ENCODE measurements at regions not wholly inside any gene's neighbourhood (a gene's known extent, or its start where the extent isn't known, plus 50 kb on each side); places are given as distances from the start of the nearest gene placed in this dataset.

DNA sequence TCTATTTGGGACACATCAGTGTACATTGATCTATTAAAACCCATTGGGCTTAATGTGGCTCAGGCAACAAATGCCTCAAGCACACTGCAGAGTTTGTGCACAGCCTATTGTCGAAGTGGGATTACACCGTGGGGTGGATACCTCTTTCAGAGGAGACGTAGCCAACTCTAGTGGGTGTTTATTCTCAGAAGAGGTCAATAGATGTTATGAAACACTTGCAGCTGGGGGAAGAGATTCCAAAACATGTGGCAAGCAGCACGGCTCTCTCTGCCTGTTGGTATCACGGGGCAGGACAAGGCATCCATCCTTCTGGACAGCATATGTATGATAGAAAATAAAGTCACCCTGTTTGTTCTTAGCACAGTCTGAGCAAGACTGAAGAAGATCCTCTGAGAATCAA, 121.4 kb upstream of the COPS8 start:
- no peak overlapping the region for H3K27ac ChIP-seq (ENCODE audit: low read depth in 1 of 2, low read length in 2 of 2)
- intact Hi-C loops (cut with DNase I, micrococcal nuclease): no loop called here
- TF ChIP-seq, protein P1, sequence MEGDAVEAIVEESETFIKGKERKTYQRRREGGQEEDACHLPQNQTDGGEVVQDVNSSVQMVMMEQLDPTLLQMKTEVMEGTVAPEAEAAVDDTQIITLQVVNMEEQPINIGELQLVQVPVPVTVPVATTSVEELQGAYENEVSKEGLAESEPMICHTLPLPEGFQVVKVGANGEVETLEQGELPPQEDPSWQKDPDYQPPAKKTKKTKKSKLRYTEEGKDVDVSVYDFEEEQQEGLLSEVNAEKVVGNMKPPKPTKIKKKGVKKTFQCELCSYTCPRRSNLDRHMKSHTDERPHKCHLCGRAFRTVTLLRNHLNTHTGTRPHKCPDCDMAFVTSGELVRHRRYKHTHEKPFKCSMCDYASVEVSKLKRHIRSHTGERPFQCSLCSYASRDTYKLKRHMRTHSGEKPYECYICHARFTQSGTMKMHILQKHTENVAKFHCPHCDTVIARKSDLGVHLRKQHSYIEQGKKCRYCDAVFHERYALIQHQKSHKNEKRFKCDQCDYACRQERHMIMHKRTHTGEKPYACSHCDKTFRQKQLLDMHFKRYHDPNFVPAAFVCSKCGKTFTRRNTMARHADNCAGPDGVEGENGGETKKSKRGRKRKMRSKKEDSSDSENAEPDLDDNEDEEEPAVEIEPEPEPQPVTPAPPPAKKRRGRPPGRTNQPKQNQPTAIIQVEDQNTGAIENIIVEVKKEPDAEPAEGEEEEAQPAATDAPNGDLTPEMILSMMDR (IDR thresholded peaks at IDR 0.05): no peak
- no peaks in the 10 kb centered on the region for H3K27me3 ChIP-seq (ENCODE audit: control insufficient read depth in 1 of 2, insufficient read depth in 2 of 2, low read length in 2 of 2)
- no peak for ATAC-seq (ENCODE audit: poor library complexity)
- ChIA-PET POLR2A (no interaction called here), CTCF (no interaction called here)
- peaks cover 27% of the 10 kb centered on the region for H3K4me1 ChIP-seq (ENCODE audit: insufficient read depth, low read length)
- H3K4me3 Mint-ChIP-seq: no peak overlapping the region
- peaks cover 34% of the 10 kb centered on the region for H3K4me1 Mint-ChIP-seq (ENCODE audit: low read depth)
- H3K27ac Mint-ChIP-seq: no peak overlapping the region
- no peaks in the 10 kb centered on the region for H3K36me3 ChIP-seq (ENCODE audit: insufficient read depth, low read length)
- no peak for DNase-seq
- H3K9me3 Mint-ChIP-seq: no peaks in the 10 kb centered on the region
- no peaks in the 10 kb centered on the region for H3K36me3 Mint-ChIP-seq (ENCODE audit: low read depth)
- H3K4me3 ChIP-seq (ENCODE audit: low read length): no peak overlapping the region
- no peaks in the 10 kb centered on the region for H3K27me3 Mint-ChIP-seq
- H3K9me3 ChIP-seq (ENCODE audit: control insufficient read depth in 1 of 2, insufficient read depth in 1 of 2, low read length in 2 of 2): no peaks in the 10 kb centered on the region

DNA sequence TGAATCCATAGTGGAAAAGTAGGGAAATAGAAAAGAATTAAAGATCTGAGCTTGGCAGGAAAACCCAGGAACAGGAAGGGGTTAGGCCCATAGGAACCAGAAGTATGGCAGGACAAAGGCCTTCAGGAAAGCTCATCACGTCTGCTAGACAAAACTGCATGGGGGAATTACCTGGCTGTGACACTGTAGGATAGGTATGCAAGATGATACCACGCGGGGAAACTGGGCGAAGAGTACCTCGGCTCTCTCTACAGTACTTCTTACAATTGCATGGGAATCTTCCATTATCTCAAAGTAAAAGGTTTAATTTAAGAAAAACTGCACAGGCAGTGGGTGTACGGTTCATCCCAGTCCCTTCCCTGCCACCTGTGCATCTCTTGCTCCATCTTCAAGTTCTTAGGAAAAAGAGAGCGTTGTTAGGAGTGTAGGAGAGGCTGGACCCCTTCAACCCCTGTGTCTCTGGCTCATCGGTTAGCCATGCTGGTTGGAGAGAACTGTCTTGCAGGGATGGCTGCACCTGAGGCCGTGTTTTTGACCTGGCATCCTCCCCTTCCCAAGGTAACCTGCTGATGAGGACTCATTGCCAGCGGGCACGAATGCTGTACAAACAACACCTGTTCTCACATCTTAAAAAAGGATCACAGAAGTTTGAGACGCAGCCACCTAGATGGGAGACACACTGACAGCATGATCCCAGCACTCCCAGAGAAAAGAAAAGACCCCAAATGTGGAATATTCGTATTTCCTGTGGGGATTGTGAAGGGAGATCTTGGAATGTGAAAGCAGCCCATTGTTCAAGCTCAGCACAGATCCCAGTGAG, 120.5 kb upstream of the COPS8 start:
- no peaks in the 10 kb centered on the region for H3K27me3 ChIP-seq (ENCODE audit: control insufficient read depth in 1 of 2, insufficient read depth in 2 of 2, low read length in 2 of 2)
- TF ChIP-seq, protein P1 (IDR thresholded peaks at IDR 0.05): no peak
- Mint-ChIP-seq H3K4me3 (no peak overlapping the region), H3K27me3 (no peaks in the 10 kb centered on the region), H3K27ac (no peak overlapping the region), H3K9me3 (no peaks in the 10 kb centered on the region), H3K4me1 (ENCODE audit: low read depth) (peaks cover 43% of the 10 kb centered on the region), H3K36me3 (ENCODE audit: low read depth) (no peaks in the 10 kb centered on the region)
- H3K36me3 ChIP-seq (ENCODE audit: insufficient read depth, low read length): no peaks in the 10 kb centered on the region
- no peak for DNase-seq
- intact Hi-C loops (cut with DNase I, micrococcal nuclease): no loop called here
- H3K9me3 ChIP-seq (ENCODE audit: control insufficient read depth in 1 of 2, insufficient read depth in 1 of 2, low read length in 2 of 2): no peaks in the 10 kb centered on the region
- CTCF ChIA-PET: no interaction called here
- POLR2A ChIA-PET: no interaction called here
- peaks cover 36% of the 10 kb centered on the region for H3K4me1 ChIP-seq (ENCODE audit: insufficient read depth, low read length)
- H3K27ac ChIP-seq (ENCODE audit: low read depth in 1 of 2, low read length in 2 of 2): no peak overlapping the region
- H3K4me3 ChIP-seq (ENCODE audit: low read length): no peak overlapping the region
- ATAC-seq (ENCODE audit: poor library complexity): no peak

DNA sequence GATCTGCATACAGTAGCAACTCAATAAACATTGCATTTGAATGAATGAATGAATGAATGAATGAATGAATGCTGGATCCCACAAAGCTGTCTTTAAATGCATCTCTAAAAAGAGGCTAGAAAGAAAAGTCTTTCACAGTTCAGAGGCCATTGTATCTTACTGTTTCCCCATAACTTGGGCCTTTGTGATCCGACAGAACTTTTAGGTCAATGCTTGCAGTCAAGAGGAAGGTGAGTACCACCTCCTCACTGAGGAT, 119.9 kb upstream of the COPS8 start:
- no peak for ATAC-seq (ENCODE audit: poor library complexity)

More for the DNA sequence above, 119.9 kb upstream of the COPS8 start:
- Histone ChIP-seq H3K9me3 (ENCODE audit: control insufficient read depth in 1 of 2, insufficient read depth in 1 of 2, low read length in 2 of 2) (no peaks in the 10 kb centered on the region), H3K36me3 (ENCODE audit: insufficient read depth, low read length) (no peaks in the 10 kb centered on the region), H3K27ac (ENCODE audit: low read depth in 1 of 2, low read length in 2 of 2) (no peak overlapping the region), H3K27me3 (ENCODE audit: control insufficient read depth in 1 of 2, insufficient read depth in 2 of 2, low read length in 2 of 2) (no peaks in the 10 kb centered on the region), H3K4me1 (ENCODE audit: insufficient read depth, low read length) (peaks cover 42% of the 10 kb centered on the region), H3K4me3 (ENCODE audit: low read length) (no peak overlapping the region)
- Mint-ChIP-seq H3K4me1 (ENCODE audit: low read depth) (peaks cover 49% of the 10 kb centered on the region), H3K36me3 (ENCODE audit: low read depth) (no peaks in the 10 kb centered on the region), H3K27ac (peak overlapping the region; percentile 96), H3K9me3 (no peaks in the 10 kb centered on the region), H3K27me3 (no peaks in the 10 kb centered on the region), H3K4me3 (no peak overlapping the region)
- ChIA-PET CTCF (no interaction called here), POLR2A (no interaction called here)
- no peak for DNase-seq
- TF ChIP-seq, protein P1 (IDR thresholded peaks at IDR 0.05): no peak
- intact Hi-C loops (cut with DNase I, micrococcal nuclease): no loop called here

Measured in CD4-positive, alpha-beta T cell (primary cell).